NCI-H82 (cell line): ENCODE measurements at regions not wholly inside any gene's neighbourhood (a gene's known extent, or its start where the extent isn't known, plus 50 kb on each side); places are given as distances from the start of the nearest gene placed in this dataset.
"Not testable (repeated sequence)": the region's sequence is repeated elsewhere in the genome, so short reads cannot be mapped to it uniquely, and the experiment has no call there.

ENCODE experiments used
- DNase-seq: peaks from one replicate; lab custom pipeline; 2025; lab: John Stamatoyannopoulos, UW

DNA sequence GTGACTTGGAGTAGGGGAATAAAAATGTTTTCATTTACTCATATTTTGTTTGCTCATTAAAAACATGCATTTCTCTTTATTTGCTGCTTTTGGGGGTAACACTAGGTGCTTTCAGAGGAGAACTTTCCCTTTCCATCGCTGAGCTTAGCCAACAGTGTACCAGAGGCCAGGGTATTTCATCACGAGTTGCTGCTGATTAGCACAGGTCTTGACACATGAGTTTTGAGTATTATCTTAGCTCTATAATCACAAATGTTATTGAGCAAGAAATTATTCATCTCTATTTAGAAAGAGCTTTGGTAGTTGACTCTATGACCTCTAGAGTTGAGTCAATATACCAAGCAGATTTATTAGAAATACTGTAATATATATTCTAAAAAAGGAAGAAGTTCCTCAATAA, 375.9 kb downstream of the NXPH1 start:
- no peak for DNase-seq

DNA sequence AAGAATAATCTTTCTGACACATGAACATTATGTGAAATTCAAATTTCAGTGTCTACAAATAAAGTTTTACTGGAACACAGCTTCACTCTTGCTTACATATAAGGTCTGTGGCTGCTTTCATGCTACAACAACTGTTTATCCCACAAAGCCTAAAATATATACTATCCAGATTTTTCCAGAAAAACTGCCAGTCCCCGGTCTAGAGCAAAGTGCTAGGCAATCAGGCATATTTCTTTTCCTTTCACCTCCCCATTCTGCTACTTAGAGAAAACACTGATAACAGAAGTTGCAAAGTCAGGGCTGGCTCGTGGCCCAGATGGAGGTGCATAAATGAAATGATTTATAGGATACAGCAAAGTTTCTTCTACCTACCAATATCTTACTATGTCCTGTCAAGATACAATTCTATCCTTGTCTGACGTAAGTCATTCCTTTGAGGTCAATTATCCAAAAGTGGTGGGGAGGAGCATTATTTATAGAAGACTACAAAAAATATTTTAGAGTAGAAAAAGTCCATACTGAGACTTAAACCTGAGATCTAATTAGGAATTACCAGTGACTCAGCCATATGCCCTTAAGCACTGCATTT, 384.1 kb downstream of the NXPH1 start:
- DNase-seq = peak; percentile 89

GRCh38 chr7:8818406-8818805, 385.0 kb downstream of the NXPH1 start:
- DNase-seq = peak; percentile 33

DNA sequence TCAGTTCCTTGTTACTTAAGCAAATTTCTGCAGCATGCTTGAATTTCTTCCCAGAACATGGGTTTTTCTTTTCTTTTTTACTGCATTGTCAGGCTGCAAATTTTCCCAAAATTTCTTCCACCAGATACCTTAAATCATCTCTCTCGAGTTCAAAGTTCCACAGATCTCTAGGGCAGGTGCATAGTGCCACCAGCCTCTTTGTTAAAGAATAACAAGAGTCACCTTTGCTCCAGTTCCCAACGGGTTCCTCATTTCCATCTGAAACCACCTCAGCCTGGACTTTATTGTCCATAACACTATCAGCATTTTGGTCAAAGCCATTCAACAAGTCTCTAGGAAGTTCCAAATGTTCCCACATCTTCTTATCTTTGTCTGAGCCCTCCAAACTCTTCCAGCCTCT, 389.2 kb downstream of the NXPH1 start:
- no peak for DNase-seq

- DNase-seq = peak; percentile 26
These were observed 390.1 kb downstream of the NXPH1 start for GRCh38 chr7:8823486-8823885.

- DNase-seq = no peak
These were observed 393.9 kb downstream of the NXPH1 start for GRCh38 chr7:8827329-8827728.

- DNase-seq = no peak
These were observed 395.7 kb downstream of the NXPH1 start for GRCh38 chr7:8829100-8829499.

DNA sequence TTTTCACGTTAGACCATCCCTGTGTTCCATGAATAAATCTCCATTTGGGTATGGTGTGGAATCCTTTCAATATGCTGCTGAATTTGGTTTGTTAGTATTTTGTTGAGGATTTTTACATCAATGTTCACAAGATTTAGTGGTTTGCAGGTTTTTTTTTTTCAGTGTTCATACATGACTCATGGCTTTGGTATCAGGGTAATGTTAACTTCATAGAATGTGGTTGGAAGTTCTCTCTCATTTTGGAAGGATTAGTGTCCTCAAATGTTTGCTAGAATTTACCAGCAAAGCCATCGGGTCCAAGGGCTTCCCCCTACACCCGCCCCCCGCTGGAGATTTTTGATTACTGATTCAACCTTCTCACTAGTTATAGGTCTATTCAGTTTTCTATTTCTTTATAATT, 398.0 kb downstream of the NXPH1 start:
- DNase-seq = no peak

DNA sequence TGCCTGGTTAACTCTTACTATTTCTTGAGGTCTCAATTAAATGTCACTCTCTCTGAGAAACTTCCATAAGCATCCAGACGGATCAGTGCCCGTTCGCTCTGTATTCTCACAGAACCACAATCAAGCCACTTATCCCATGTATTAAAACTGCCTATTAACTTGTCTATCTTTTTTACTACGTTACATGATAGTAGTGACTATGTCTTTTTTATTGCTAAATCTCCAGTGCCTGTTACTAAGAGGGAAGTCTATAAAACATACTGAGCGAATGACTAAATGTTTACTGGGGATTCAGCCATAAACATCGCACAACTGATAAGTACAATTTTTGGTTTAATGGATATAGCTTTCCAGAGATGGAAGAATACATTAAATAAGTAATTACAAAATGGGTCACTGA, 399.9 kb downstream of the NXPH1 start:
- DNase-seq = no peak

GRCh38 chr7:8841171-8841570, 407.8 kb downstream of the NXPH1 start:
- DNase-seq = no peak

DNA sequence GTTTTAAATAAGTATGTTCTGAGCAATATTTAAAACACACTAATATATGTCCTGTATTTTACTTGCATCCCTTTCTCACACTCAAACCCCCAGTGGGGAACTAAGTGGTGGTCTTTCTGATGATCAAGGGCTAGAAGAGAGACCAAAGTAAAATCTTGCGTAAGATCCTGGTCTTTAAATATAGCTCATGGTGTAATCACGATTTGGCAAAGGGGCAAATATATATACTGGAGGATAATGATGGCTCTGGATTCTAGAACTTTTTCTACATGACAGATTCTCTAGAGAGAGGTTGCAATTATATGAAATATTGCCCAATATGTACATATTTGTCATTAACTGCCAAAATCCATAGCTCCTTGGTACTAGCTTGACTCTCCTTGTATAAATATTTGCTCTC, 438.3 kb downstream of the NXPH1 start:
- DNase-seq = no peak

- peak; percentile 54 for DNase-seq
These were observed 448.5 kb downstream of the NXPH1 start for GRCh38 chr7:8881916-8882315.

- DNase-seq = no peak
These were observed 452.1 kb downstream of the NXPH1 start for GRCh38 chr7:8885480-8886000.

- not testable (repeated sequence) for DNase-seq
These were observed 456.9 kb downstream of the NXPH1 start for GRCh38 chr7:8890346-8890745.

DNA sequence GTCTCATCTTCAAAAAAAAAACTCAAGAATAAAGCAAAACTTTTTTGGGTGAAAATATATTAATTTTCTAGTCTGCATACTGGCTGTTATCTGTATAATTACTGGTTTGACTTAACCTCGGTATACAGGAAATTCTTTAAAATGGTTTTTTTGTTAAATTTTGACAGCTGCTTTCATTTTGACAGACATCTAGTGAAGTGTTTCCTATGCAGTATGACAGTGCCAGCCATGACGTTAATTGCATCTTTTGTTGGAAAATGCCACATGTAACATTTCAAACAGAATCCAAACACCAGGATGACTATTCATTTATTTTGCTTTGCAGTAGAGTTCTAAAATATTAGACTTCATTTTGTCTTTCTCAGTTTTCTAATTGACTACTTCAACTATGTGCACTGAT, 460.4 kb downstream of the NXPH1 start:
- DNase-seq = no peak

DNA sequence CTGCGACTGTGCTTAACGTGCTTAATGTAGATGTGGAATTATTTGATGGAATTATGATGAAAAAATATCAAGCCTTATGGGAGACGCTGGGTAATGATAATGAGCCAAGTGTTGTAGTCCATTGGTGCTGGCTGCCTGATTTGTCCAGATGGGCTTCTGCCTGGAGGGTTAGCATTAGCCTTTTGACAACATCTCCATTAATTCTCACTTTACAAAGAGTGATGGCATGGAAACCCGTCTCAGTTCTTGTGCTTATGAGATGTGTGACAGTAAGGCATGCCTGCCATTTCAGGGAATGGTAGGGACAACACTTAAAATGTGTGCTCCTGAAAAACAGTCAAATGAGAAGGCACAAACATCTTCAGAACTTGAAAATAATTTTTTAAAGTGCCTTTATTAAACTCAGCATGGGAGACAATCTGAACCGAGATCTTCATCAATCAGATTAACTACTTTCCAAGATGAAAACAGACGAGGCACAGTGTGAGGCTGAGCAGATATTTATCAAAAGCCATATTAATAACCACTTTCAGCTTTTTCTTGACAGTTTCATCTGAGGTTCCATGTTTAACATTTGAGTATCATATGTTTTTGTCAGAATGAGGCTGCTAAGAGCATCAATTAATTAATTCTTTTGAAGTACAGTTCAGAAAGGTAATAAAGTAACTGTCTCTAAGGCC, 473.1 kb downstream of the NXPH1 start:
- DNase-seq = no peak

DNA sequence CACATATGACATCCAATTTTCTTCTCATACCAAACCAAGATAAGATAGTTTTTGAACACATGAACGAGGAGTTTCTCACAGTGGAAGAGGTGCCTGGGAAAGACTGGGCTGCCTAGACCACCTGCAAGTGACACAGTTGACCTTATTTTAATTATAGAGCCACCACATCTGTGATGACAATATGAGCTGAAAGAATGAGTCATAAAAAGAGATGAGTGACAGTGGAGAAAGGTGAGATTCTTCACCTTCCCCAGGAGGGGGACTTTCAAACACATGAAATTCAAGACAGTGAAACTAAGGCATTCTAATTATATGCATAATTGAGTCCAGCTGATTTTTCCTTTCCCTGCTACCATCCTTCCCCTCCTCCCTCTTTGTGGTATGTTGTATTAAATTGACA, 475.5 kb downstream of the NXPH1 start:
- DNase-seq = no peak

DNA sequence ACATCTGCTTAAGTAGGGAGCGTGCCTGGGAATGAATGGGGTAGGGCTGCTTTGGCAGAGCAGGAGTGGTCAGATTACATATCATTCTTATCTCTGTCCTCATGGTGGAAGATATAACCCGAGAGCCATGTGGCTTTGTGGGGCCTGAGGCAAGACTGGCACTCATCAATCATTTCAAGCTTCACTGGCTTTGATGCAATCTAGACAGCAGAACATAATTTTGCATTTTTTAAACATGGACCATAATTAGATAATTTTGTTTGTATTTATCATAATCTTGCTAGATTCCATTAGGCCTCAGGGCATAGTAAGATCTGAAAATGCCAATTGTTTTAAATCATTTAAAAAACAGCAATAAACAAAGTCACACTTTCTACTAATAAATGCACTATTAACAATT, 480.3 kb downstream of the NXPH1 start:
- DNase-seq = no peak

GRCh38 chr7:8921807-8922206, 488.4 kb downstream of the NXPH1 start:
- no peak for DNase-seq

DNA sequence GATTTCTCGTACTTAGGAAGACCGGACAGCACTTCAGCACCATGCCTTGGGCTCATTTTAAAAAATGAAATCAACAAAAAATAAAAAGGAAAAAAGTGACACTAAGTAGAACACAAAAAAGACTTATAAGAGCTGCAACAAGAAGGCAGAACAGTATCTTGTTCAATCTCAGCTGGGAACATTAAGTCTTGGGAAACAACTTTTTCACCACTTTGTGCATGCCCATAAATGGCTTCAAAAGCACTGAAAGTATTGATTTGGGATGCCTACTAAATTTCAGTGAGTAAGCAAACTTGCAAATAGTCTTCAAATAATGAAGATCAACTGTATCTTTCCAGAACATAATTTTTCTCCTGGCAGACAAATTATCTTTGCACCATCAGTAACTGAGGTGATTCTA, 489.3 kb downstream of the NXPH1 start:
- DNase-seq = no peak

GRCh38 chr7:8923164-8923806, 489.9 kb downstream of the NXPH1 start:
- no peak for DNase-seq

DNA sequence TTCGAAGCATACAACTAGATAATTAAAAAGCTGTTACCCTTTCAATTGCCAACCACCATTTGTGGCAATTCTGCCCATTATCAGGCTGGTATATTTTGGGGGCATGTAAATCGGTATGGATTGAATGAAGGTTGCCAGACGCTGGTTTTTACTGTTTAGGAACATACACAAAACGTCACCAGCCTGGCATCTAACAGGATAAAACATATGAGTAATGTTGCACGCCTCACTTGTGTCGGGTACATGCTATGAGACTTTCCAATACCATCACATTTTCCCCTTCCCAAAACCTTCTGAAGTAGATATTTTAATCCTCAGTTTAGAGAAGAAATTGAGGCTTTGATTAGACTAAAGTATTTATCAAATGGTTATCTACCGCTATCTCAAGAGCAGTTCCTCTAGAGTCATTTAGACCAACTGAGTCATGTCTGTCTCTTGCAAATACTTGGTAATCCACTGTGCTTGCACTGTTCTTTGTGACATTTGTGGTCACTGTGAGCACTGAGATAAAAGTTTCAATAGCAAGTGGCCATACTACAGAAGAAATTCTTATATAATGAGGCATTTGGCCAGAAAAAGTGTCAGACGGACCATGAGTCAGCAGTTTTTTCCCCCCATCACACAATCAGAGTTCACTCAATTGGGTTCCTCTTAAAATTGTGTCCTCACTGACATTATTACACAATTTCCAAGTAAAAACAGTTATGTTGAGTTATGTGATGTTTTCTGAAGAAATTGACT, 498.7 kb downstream of the NXPH1 start:
- no peak for DNase-seq

DNA sequence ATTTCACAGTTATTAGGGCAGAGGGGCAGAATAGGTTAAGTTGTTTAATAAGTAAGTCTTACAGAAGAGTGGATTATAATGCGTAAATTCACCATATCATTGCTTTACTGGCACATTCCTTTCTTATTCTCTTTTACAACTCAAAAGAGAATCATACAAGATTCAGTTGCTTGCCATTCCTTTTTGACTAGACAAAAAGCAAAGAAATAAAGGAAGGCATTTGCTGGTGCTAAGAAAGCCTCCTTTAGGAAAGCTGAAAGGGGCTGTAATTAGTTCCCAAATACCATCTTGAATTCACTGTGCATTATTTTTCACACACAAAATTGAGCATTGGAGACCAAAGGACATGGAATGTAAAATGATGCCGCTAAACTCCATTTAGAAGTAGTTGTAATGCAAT, 499.3 kb downstream of the NXPH1 start:
- no peak for DNase-seq
